ENCODE measurements at regions not wholly inside any gene's neighbourhood (a gene's known extent, or its start where the extent isn't known, plus 50 kb on each side); places are given as distances from the start of the nearest gene placed in this dataset.

DNA sequence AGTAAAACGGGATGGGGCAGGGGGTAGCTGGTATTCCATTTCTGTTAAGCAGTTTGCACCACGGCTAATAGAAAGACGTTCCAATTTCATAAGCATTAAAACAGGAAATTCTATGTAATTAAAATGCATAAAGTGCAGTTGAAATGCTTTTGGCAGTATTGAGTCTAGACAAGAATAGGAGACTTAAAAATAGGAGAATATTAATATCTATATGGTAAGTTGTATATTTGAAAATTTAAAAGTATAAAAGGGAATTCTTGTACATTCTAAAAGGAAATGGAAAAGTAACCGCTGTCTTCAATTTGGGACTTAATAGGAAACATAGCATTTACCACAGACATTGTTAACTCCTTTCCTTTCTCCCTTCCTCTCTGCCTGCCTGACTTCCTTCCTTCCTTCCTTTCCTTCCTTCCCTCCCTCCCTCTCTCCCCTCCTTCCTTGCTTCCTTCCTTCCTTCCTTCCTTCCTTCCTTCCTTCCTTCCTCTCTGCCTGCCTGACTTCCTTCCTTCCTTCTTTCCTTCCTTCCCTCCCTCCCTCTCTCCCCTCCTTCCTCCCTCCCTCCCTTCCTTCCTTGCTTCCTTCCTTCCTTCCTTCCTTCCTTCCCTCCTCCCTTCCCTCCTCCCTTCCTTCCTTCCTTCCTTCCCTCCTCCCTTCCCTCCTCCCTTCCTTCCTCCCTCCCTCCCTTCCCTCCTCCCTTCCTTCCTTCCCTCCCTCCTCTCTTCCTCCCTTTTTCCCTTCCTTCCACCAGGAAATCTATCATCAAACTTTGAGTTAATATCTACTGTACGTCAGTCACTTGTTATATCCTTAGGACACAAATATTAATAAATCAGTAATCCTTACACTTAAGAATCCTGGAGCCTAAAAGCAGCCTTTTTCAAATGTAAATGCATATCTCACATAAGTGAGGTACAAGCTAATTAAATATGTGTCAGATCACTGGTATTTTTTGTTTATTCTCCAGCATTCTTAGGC is 1049.3 kb downstream of the GALC start:
- DNase-seq (ENCODE audit: low read depth): no peak
- no peak for TF ChIP-seq CTCF (conservative IDR thresholded peaks at IDR 0.05; ENCODE audit: low read depth, low read length)
- H3K4me3 ChIP-seq (ENCODE audit: low read depth, low read length): no peak overlapping the region

GRCh38 chr14:86942936-86943335 is 1050.0 kb downstream of the GALC start:
- TF ChIP-seq CTCF (conservative IDR thresholded peaks at IDR 0.05; ENCODE audit: low read depth, low read length): no peak
- no peak overlapping the region for H3K4me3 ChIP-seq (ENCODE audit: low read depth, low read length)
- no peak for DNase-seq (ENCODE audit: low read depth)

DNA sequence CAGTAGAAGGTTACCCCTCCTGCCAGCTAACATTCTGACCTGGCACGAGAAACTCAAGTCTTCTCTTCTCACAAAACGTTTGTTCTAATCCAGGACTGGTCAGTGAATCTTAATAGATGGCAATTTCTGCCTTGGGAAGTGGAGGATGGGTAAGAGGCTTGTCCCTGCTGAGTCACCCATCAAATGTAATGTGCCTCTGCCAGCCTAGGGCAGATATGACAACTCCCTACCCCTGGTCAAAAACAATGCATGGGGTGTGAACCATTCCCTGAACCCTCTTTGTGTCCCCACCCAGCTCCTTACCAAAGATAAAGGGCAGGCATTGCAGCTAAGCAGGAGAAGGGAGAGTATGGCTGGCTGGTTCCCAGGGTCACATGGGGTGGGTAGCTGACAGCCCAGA is 1052.9 kb downstream of the GALC start:
- no peak for TF ChIP-seq CTCF (conservative IDR thresholded peaks at IDR 0.05; ENCODE audit: low read depth, low read length)
- H3K4me3 ChIP-seq (ENCODE audit: low read depth, low read length): no peak overlapping the region
- no peak for DNase-seq (ENCODE audit: low read depth)

- H3K4me3 ChIP-seq (ENCODE audit: low read depth, low read length): no peak overlapping the region
- no peak for TF ChIP-seq CTCF (conservative IDR thresholded peaks at IDR 0.05; ENCODE audit: low read depth, low read length)
- peak; percentile 53 for DNase-seq (ENCODE audit: low read depth)
Measured at GRCh38 chr14:86938320-86938719, 1054.7 kb downstream of the GALC start.

DNA sequence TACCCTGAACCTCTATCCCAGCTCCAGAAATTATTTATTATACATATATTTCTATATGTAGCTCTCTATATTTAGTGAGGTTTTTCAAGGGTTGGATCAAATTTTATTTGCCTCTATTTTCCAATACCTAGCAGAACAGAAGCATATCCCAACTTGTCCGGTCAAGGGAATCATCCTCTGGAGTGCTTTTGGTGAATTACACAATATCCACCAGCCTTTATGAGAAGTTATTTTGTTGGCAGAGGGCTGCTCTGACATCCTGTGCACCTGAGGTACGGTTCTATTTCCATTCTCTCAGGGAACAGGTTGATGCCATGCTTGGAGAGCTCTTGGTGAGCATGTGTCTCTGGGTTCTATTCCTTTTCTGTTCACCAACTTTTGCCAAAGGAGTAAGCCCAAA is 1056.4 kb downstream of the GALC start:
- DNase-seq (ENCODE audit: low read depth): no peak
- no peak for TF ChIP-seq CTCF (conservative IDR thresholded peaks at IDR 0.05; ENCODE audit: low read depth, low read length)
- no peak overlapping the region for H3K4me3 ChIP-seq (ENCODE audit: low read depth, low read length)

GRCh38 chr14:86935241-86935885 is 1057.6 kb downstream of the GALC start:
- no peak for DNase-seq (ENCODE audit: low read depth)
- H3K4me3 ChIP-seq (ENCODE audit: low read depth, low read length): no peak overlapping the region
- no peak for TF ChIP-seq CTCF (conservative IDR thresholded peaks at IDR 0.05; ENCODE audit: low read depth, low read length)
